ENCODE measurements at regions not wholly inside any gene's neighbourhood (a gene's known extent, or its start where the extent isn't known, plus 50 kb on each side); places are given as distances from the start of the nearest gene placed in this dataset.
A peak's percentile ranks its signal among the peaks of the same experiment; 100 is the strongest.

DNA sequence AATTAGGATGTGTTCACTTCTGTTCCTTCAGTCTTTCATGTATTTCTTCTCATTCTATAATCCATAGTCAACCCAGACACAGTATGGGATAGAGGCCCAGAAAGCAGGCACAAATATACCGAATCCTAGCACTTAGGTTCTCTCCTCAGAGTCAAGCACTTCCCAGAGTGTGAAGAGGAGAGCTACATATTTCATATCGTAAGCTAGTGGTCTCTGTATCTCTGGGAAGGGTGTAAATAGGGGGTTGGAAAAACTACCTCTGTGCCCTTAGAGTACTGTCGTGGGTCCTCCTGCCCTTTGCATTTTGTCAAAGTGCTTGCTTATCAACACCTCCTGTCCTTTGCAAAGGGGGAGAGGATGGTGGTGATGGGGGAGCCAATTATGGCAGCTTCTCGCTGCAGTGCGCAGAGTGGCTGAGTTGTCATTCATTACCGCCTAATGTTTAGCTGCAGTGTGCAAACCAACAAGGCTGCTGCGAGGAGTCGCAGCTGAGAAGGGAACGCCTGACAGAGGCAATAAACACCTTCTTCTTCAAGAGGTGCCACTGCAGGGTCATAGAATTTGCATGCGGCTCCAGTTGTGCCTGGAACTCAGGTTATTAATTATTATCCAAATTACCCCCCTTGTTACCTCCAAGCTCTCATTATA lies 182.7 kb downstream of the NUF2 start:
- no TSS peak for BruUV-seq (replicated peaks)

DNA sequence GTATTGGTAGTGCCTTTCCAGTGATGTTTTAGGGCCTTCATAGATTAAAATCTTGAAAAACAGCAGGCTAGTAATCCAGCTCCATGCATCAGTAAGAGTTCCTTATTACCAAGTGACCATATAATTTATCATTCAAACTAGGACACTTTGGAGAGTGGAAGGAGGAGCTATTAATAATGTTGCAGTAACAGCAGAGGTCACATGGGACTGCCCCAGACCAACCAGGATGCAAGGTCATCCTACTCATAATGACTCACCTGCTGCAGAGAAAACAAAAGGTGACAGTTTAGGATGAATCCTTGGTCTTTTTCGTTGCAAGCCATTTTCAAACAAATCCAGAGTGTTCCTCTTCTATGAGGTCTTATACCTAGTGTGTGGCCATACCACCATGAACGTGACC lies 187.4 kb downstream of the NUF2 start:
- Histone ChIP-seq H3K27ac (ENCODE audit: low read depth, low read length) (no peak overlapping the region), H3K4me3 (replicated peaks in 1 of 2; ENCODE audit: low read depth in 1 of 2, low read length in 2 of 2) (no peak overlapping the region), H3K9ac (ENCODE audit: low read length) (no peak overlapping the region), H4K20me1 (ENCODE audit: insufficient read depth) (no peaks in the 10 kb centered on the region), H3K9me3 (ENCODE audit: control insufficient read depth in 1 of 2, insufficient read depth in 1 of 2, low read depth in 1 of 2, low read length in 2 of 2) (no peaks in the 10 kb centered on the region), H3K36me3 (ENCODE audit: control insufficient read depth in 1 of 2, insufficient read depth in 2 of 2, low read length in 2 of 2) (no peaks in the 10 kb centered on the region), H2AFZ (ENCODE audit: low read depth, low read length, poor library complexity, severe bottlenecking) (no peak overlapping the region), H3K9me2 (ENCODE audit: insufficient read depth) (no peaks in the 10 kb centered on the region), H3K4me2 (ENCODE audit: low read length) (no peak overlapping the region), H3K4me1 (ENCODE audit: control insufficient read depth in 1 of 2, insufficient read depth in 2 of 2, low read length in 2 of 2) (no peaks in the 10 kb centered on the region), H3K79me2 (ENCODE audit: insufficient read depth, low read length) (no peaks in the 10 kb centered on the region), H3K27me3 (ENCODE audit: insufficient read depth, low read length) (no peaks in the 10 kb centered on the region)
- intact Hi-C loops (cut with micrococcal nuclease) = no loop called here
- TF ChIP-seq YY1 (IDR thresholded peaks at IDR 0.05; ENCODE audit: extremely low read depth, insufficient replicate concordance, low read depth, low read length) = no peak
- 0 out of 2 replicates have a peak, but pooled peaks have one; percentile 10 for TF ChIP-seq FOSL1 (IDR thresholded peaks at IDR 0.05; ENCODE audit: low read depth)
- CTCF ChIA-PET = no interaction called here
- RAD21 ChIA-PET (ENCODE audit: low non-redundant PET in 1 of 2, low total read pairs in 2 of 2, uncharacterized antibody in 2 of 2, unreplicated experiment in 2 of 2) = no interaction called here
- POLR2A ChIA-PET = no interaction called here
- ATAC-seq = no peak; the same call in 1 of the 2 replicates
- DNase-seq (ENCODE audit: low read depth, low spot score) = no peak
- BruUV-seq (replicated peaks) = no TSS peak

More for the DNA sequence above, 182.7 kb downstream of the NUF2 start:
- Histone ChIP-seq H3K4me3 (replicated peaks in 1 of 2; ENCODE audit: low read depth in 1 of 2, low read length in 2 of 2) (no peak overlapping the region), H4K20me1 (ENCODE audit: insufficient read depth) (no peaks in the 10 kb centered on the region), H3K9ac (ENCODE audit: low read length) (no peak overlapping the region), H3K27me3 (ENCODE audit: insufficient read depth, low read length) (no peaks in the 10 kb centered on the region), H3K4me1 (ENCODE audit: control insufficient read depth in 1 of 2, insufficient read depth in 2 of 2, low read length in 2 of 2) (no peaks in the 10 kb centered on the region), H3K9me3 (ENCODE audit: control insufficient read depth in 1 of 2, insufficient read depth in 1 of 2, low read depth in 1 of 2, low read length in 2 of 2) (no peaks in the 10 kb centered on the region), H3K36me3 (ENCODE audit: control insufficient read depth in 1 of 2, insufficient read depth in 2 of 2, low read length in 2 of 2) (no peaks in the 10 kb centered on the region), H3K27ac (ENCODE audit: low read depth, low read length) (no peak overlapping the region), H2AFZ (ENCODE audit: low read depth, low read length, poor library complexity, severe bottlenecking) (no peak overlapping the region), H3K79me2 (ENCODE audit: insufficient read depth, low read length) (no peaks in the 10 kb centered on the region), H3K4me2 (ENCODE audit: low read length) (no peak overlapping the region), H3K9me2 (ENCODE audit: insufficient read depth) (no peaks in the 10 kb centered on the region)
- ChIA-PET POLR2A (no interaction called here), CTCF (no interaction called here), RAD21 (ENCODE audit: low non-redundant PET in 1 of 2, low total read pairs in 2 of 2, uncharacterized antibody in 2 of 2, unreplicated experiment in 2 of 2) (no interaction called here)
- intact Hi-C loops (cut with micrococcal nuclease) = no loop called here
- no peak for DNase-seq (ENCODE audit: low read depth, low spot score)
- TF ChIP-seq, protein P1, sequence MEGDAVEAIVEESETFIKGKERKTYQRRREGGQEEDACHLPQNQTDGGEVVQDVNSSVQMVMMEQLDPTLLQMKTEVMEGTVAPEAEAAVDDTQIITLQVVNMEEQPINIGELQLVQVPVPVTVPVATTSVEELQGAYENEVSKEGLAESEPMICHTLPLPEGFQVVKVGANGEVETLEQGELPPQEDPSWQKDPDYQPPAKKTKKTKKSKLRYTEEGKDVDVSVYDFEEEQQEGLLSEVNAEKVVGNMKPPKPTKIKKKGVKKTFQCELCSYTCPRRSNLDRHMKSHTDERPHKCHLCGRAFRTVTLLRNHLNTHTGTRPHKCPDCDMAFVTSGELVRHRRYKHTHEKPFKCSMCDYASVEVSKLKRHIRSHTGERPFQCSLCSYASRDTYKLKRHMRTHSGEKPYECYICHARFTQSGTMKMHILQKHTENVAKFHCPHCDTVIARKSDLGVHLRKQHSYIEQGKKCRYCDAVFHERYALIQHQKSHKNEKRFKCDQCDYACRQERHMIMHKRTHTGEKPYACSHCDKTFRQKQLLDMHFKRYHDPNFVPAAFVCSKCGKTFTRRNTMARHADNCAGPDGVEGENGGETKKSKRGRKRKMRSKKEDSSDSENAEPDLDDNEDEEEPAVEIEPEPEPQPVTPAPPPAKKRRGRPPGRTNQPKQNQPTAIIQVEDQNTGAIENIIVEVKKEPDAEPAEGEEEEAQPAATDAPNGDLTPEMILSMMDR (IDR thresholded peaks at IDR 0.05 in 2 of 3, conservative IDR thresholded peaks at IDR 0.05 in 1 of 3; ENCODE audit: borderline replicate concordance in 1 of 3, insufficient read depth in 1 of 3, low read depth in 2 of 3, low read length in 2 of 3) = no peak
- TF ChIP-seq POLR2AphosphoS5 (IDR thresholded peaks at IDR 0.05; ENCODE audit: low read depth, low read length) (no peak), EGR1 (IDR thresholded peaks at IDR 0.05; ENCODE audit: low read depth) (no peak)
- ATAC-seq = no peak

All from HCT116 (cell line).